Effector memory CD8-positive, alpha-beta T cell (primary cell): ENCODE measurements at regions not wholly inside any gene's neighbourhood (a gene's known extent, or its start where the extent isn't known, plus 50 kb on each side); places are given as distances from the start of the nearest gene placed in this dataset.

Experiments used
- ATAC-seq: fragments of 150-1000 bp; cut with Tn5 transposase; replicated peaks from 2 replicates; pipeline ENCODE4 v1.10.0; 2021; ENCODE audit warnings: mild to moderate bottlenecking, moderate library complexity
- DNase-seq, 3 experiments: peaks; one replicate each; pipeline ENCODE4 v3.0.0; 2021
- H3K27ac Mint-ChIP-seq, 2 donors: one replicate each; pipeline ENCODE4 v1.8.0; 2022; ENCODE audit warnings: mild to moderate bottlenecking in 2 of 2, mixed read lengths in 2 of 2, moderate library complexity in 2 of 2
- H3K27me3 Mint-ChIP-seq, 2 donors: one replicate each; pipeline ENCODE4 v1.8.0; 2022; ENCODE audit warnings: mixed read lengths in 2 of 2
- H3K36me3 Mint-ChIP-seq: one replicate; pipeline ENCODE4 v1.8.0; 2022; ENCODE audit warnings: mild to moderate bottlenecking, moderate library complexity, mixed read lengths; ENCODE audit not compliant: insufficient read depth
- H3K4me1 Mint-ChIP-seq, 2 donors: one replicate each; pipeline ENCODE4 v1.8.0; 2022; ENCODE audit warnings: low read depth in 2 of 2, mixed read lengths in 2 of 2
- H3K4me3 Mint-ChIP-seq, 2 donors: one replicate each; pipeline ENCODE4 v1.8.0; 2022; ENCODE audit warnings: mild to moderate bottlenecking in 2 of 2, mixed read lengths in 2 of 2, moderate library complexity in 2 of 2
- H3K9me3 Mint-ChIP-seq, 2 donors: one replicate each; pipeline ENCODE4 v1.8.0; 2022; ENCODE audit warnings: mixed read lengths in 2 of 2

- ATAC-seq (no peak), DNase-seq (no peak)
- Mint-ChIP-seq H3K27me3 (peaks cover 15 to 24% of the 10 kb centered on the region in 2 donors), H3K9me3 (no peaks in the 10 kb centered on the region), H3K4me3 (no peak overlapping the region), H3K36me3 (no peaks in the 10 kb centered on the region), H3K27ac (no peak overlapping the region), H3K4me1 (no peaks in the 10 kb centered on the region)
Observed at GRCh38 chr2:65598264-65598663, 165.9 kb upstream of the SPRED2 start.

GRCh38 chr2:65595630-65596029 lies 163.2 kb upstream of the SPRED2 start:
- Mint-ChIP-seq H3K9me3 (no peaks in the 10 kb centered on the region), H3K27me3 (peaks cover 20 to 30% of the 10 kb centered on the region in 2 donors), H3K4me3 (no peak overlapping the region), H3K36me3 (no peaks in the 10 kb centered on the region), H3K4me1 (no peaks in the 10 kb centered on the region), H3K27ac (no peak overlapping the region)
- ATAC-seq, result no peak
- no peak for DNase-seq

- no peaks in the 10 kb centered on the region for H3K36me3 Mint-ChIP-seq
- H3K4me3 Mint-ChIP-seq, result no peak overlapping the region
- H3K4me1 Mint-ChIP-seq, result no peaks in the 10 kb centered on the region
- no peak for ATAC-seq
- DNase-seq, result no peak
- peaks cover 29 to 42% of the 10 kb centered on the region in 2 donors for H3K27me3 Mint-ChIP-seq
- no peaks in the 10 kb centered on the region for H3K9me3 Mint-ChIP-seq
- H3K27ac Mint-ChIP-seq, result no peak overlapping the region
Observed at GRCh38 chr2:65594150-65594549, 161.8 kb upstream of the SPRED2 start.

GRCh38 chr2:65589667-65590066 lies 157.3 kb upstream of the SPRED2 start:
- Mint-ChIP-seq H3K36me3 (no peaks in the 10 kb centered on the region), H3K27me3 (peaks cover 34 to 41% of the 10 kb centered on the region in 2 donors), H3K9me3 (peaks cover 0 to 2% of the 10 kb centered on the region in 2 donors), H3K4me1 (no peaks in the 10 kb centered on the region), H3K27ac (no peak overlapping the region), H3K4me3 (no peak overlapping the region)
- no peak for DNase-seq
- ATAC-seq, result no peak

GRCh38 chr2:65587779-65588178 lies 155.4 kb upstream of the SPRED2 start:
- Mint-ChIP-seq H3K27me3 (peaks cover 47 to 52% of the 10 kb centered on the region in 2 donors), H3K4me3 (no peak overlapping the region), H3K4me1 (no peaks in the 10 kb centered on the region), H3K9me3 (peaks cover 0 to 2% of the 10 kb centered on the region in 2 donors), H3K36me3 (no peaks in the 10 kb centered on the region), H3K27ac (no peak overlapping the region)
- DNase-seq, result no peak
- ATAC-seq, result no peak

- DNase-seq (no peak), ATAC-seq (no peak)
- Mint-ChIP-seq H3K9me3 (peaks cover 0 to 2% of the 10 kb centered on the region in 2 donors), H3K27me3 (peaks cover 56 to 65% of the 10 kb centered on the region in 2 donors), H3K4me1 (no peaks in the 10 kb centered on the region), H3K4me3 (no peak overlapping the region), H3K27ac (no peak overlapping the region), H3K36me3 (no peaks in the 10 kb centered on the region)
Observed at GRCh38 chr2:65586516-65586915, 154.1 kb upstream of the SPRED2 start.

- Mint-ChIP-seq H3K27me3 (peaks cover 53 to 57% of the 10 kb centered on the region in 2 donors), H3K9me3 (peaks cover 0 to 2% of the 10 kb centered on the region in 2 donors), H3K4me1 (no peaks in the 10 kb centered on the region), H3K4me3 (no peak overlapping the region), H3K27ac (no peak overlapping the region), H3K36me3 (no peaks in the 10 kb centered on the region)
- DNase-seq (no peak), ATAC-seq (no peak)
Observed at GRCh38 chr2:65583061-65583460, 150.7 kb upstream of the SPRED2 start.

- H3K4me1 Mint-ChIP-seq, result no peaks in the 10 kb centered on the region
- no peak overlapping the region for H3K27ac Mint-ChIP-seq
- no peak overlapping the region for H3K4me3 Mint-ChIP-seq
- no peaks in the 10 kb centered on the region for H3K36me3 Mint-ChIP-seq
- H3K9me3 Mint-ChIP-seq, result no peaks in the 10 kb centered on the region
- no peak for DNase-seq
- peaks cover 46 to 50% of the 10 kb centered on the region in 2 donors for H3K27me3 Mint-ChIP-seq
- no peak for ATAC-seq
Observed at GRCh38 chr2:65582364-65582763, 150.0 kb upstream of the SPRED2 start.

GRCh38 chr2:65580824-65581223 lies 148.4 kb upstream of the SPRED2 start:
- ATAC-seq, result no peak
- Mint-ChIP-seq H3K36me3 (peaks cover 3% of the 10 kb centered on the region), H3K27ac (no peak overlapping the region), H3K9me3 (no peaks in the 10 kb centered on the region), H3K4me1 (no peaks in the 10 kb centered on the region), H3K27me3 (peaks cover 47 to 51% of the 10 kb centered on the region in 2 donors), H3K4me3 (no peak overlapping the region)
- no peak for DNase-seq

- DNase-seq, result no peak
- ATAC-seq, result no peak
- Mint-ChIP-seq H3K27me3 (peaks cover 43 to 51% of the 10 kb centered on the region in 2 donors), H3K4me3 (no peak overlapping the region), H3K36me3 (peaks cover 3% of the 10 kb centered on the region), H3K27ac (no peak overlapping the region), H3K4me1 (no peaks in the 10 kb centered on the region), H3K9me3 (no peaks in the 10 kb centered on the region)
Observed at GRCh38 chr2:65579506-65580235, 147.3 kb upstream of the SPRED2 start.

- H3K36me3 Mint-ChIP-seq, result peaks cover 3% of the 10 kb centered on the region
Observed at GRCh38 chr2:65577654-65578053, 145.3 kb upstream of the SPRED2 start.

GRCh38 chr2:65576861-65577601 lies 144.6 kb upstream of the SPRED2 start:
- DNase-seq (no peak), ATAC-seq (no peak)
- Mint-ChIP-seq H3K36me3 (peaks cover 3% of the 10 kb centered on the region), H3K9me3 (no peaks in the 10 kb centered on the region), H3K27ac (no peak overlapping the region), H3K4me3 (no peak overlapping the region), H3K27me3 (peaks cover 24 to 37% of the 10 kb centered on the region in 2 donors), H3K4me1 (peaks cover 3 to 4% of the 10 kb centered on the region in 2 donors)

More at GRCh38 chr2:65577654-65578053, 145.3 kb upstream of the SPRED2 start:
- H3K4me3 Mint-ChIP-seq, result no peak overlapping the region
- no peak overlapping the region for H3K27ac Mint-ChIP-seq
- ATAC-seq (no peak), DNase-seq (no peak)
- H3K27me3 Mint-ChIP-seq, result peaks cover 31 to 42% of the 10 kb centered on the region in 2 donors
- H3K4me1 Mint-ChIP-seq, result peaks cover 3 to 4% of the 10 kb centered on the region in 2 donors
- H3K9me3 Mint-ChIP-seq, result no peaks in the 10 kb centered on the region

GRCh38 chr2:65576278-65576677 lies 143.9 kb upstream of the SPRED2 start:
- Mint-ChIP-seq H3K27ac (no peak overlapping the region), H3K36me3 (peaks cover 3% of the 10 kb centered on the region), H3K9me3 (no peaks in the 10 kb centered on the region), H3K4me3 (no peak overlapping the region), H3K27me3 (peaks cover 17 to 32% of the 10 kb centered on the region in 2 donors), H3K4me1 (peaks cover 3 to 4% of the 10 kb centered on the region in 2 donors)
- ATAC-seq (no peak), DNase-seq (no peak)

- peaks cover 18 to 29% of the 10 kb centered on the region in 2 donors for H3K27me3 Mint-ChIP-seq
- H3K4me1 Mint-ChIP-seq, result peaks cover 3 to 4% of the 10 kb centered on the region in 2 donors
- ATAC-seq (no peak), DNase-seq (no peak)
- no peak overlapping the region for H3K4me3 Mint-ChIP-seq
- H3K9me3 Mint-ChIP-seq, result no peaks in the 10 kb centered on the region
- H3K27ac Mint-ChIP-seq, result no peak overlapping the region
- peaks cover 3% of the 10 kb centered on the region for H3K36me3 Mint-ChIP-seq
Observed at GRCh38 chr2:65574993-65575392, 142.6 kb upstream of the SPRED2 start.
